ENCODE measurements at regions not wholly inside any gene's neighbourhood (a gene's known extent, or its start where the extent isn't known, plus 50 kb on each side); places are given as distances from the start of the nearest gene placed in this dataset.

DNA sequence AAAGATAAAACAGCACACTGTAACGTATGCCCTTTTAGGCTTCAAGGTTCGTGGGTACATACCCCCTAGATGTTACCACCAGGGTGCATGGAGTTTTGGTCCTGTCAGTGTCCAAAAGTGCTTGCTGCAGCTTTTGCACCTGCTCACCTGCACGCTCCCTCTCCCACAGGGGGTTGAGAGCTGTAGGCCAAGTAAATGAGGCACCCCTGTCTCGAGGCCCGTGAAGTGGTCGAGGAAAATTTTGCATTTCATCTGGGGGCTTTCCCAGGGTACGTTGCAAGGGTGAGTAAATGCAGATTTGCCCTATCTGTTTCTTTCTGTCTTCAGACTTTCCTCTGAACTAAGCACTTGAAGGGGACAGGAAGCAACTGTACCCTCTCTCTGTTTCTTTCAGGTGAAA is 136.0 kb downstream of the THBS2 start:
- H3K27me3 ChIP-seq (ENCODE audit: insufficient read depth) = no peaks in the 10 kb centered on the region
- DNase-seq = no peak
- no peak overlapping the region for H3K9ac ChIP-seq
- no peaks in the 10 kb centered on the region; a peak in 1 of 4 replicates for H3K4me1 ChIP-seq (ENCODE audit: control insufficient read depth in 1 of 2, insufficient read depth in 2 of 2, low read depth in 1 of 2, low read length in 1 of 2)
- no peak overlapping the region for H3K27ac ChIP-seq (ENCODE audit: low read depth in 2 of 2, low read length in 1 of 2)
- H3K9me2 ChIP-seq = no peaks in the 10 kb centered on the region
- no peaks in the 10 kb centered on the region for H3K79me2 ChIP-seq (ENCODE audit: insufficient read depth)
- no peaks in the 10 kb centered on the region for H3F3A ChIP-seq (replicated peaks; ENCODE audit: insufficient read depth)
- TF ChIP-seq EZH2phosphoT487 (IDR thresholded peaks at IDR 0.05; ENCODE audit: borderline replicate concordance, low read depth) = no peak
- TF ChIP-seq RCOR1 (IDR thresholded peaks at IDR 0.05; ENCODE audit: low read length) = no peak
- TF ChIP-seq, protein P1, sequence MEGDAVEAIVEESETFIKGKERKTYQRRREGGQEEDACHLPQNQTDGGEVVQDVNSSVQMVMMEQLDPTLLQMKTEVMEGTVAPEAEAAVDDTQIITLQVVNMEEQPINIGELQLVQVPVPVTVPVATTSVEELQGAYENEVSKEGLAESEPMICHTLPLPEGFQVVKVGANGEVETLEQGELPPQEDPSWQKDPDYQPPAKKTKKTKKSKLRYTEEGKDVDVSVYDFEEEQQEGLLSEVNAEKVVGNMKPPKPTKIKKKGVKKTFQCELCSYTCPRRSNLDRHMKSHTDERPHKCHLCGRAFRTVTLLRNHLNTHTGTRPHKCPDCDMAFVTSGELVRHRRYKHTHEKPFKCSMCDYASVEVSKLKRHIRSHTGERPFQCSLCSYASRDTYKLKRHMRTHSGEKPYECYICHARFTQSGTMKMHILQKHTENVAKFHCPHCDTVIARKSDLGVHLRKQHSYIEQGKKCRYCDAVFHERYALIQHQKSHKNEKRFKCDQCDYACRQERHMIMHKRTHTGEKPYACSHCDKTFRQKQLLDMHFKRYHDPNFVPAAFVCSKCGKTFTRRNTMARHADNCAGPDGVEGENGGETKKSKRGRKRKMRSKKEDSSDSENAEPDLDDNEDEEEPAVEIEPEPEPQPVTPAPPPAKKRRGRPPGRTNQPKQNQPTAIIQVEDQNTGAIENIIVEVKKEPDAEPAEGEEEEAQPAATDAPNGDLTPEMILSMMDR (IDR thresholded peaks at IDR 0.05) = no peak
- TF ChIP-seq TAF1 (IDR thresholded peaks at IDR 0.05; ENCODE audit: borderline replicate concordance, low read depth, low read length) = no peak
- TF ChIP-seq, protein P2, sequence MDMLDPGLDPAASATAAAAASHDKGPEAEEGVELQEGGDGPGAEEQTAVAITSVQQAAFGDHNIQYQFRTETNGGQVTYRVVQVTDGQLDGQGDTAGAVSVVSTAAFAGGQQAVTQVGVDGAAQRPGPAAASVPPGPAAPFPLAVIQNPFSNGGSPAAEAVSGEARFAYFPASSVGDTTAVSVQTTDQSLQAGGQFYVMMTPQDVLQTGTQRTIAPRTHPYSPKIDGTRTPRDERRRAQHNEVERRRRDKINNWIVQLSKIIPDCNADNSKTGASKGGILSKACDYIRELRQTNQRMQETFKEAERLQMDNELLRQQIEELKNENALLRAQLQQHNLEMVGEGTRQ (IDR thresholded peaks at IDR 0.05; ENCODE audit: borderline replicate concordance, low read depth, low read length) = no peak
- TF ChIP-seq, protein P3, sequence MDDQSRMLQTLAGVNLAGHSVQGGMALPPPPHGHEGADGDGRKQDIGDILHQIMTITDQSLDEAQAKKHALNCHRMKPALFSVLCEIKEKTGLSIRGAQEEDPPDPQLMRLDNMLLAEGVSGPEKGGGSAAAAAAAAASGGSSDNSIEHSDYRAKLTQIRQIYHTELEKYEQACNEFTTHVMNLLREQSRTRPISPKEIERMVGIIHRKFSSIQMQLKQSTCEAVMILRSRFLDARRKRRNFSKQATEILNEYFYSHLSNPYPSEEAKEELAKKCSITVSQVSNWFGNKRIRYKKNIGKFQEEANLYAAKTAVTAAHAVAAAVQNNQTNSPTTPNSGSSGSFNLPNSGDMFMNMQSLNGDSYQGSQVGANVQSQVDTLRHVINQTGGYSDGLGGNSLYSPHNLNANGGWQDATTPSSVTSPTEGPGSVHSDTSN (IDR thresholded peaks at IDR 0.05) = no peak
- no peak for TF ChIP-seq CHD2 (IDR thresholded peaks at IDR 0.05; ENCODE audit: low read length, partially characterized antibody)
- TF ChIP-seq, protein P4, sequence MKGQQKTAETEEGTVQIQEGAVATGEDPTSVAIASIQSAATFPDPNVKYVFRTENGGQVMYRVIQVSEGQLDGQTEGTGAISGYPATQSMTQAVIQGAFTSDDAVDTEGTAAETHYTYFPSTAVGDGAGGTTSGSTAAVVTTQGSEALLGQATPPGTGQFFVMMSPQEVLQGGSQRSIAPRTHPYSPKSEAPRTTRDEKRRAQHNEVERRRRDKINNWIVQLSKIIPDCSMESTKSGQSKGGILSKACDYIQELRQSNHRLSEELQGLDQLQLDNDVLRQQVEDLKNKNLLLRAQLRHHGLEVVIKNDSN (IDR thresholded peaks at IDR 0.05; ENCODE audit: borderline replicate concordance, low read depth) = no peak
- TF ChIP-seq MEF2A (IDR thresholded peaks at IDR 0.05; ENCODE audit: borderline replicate concordance, low read depth) = no peak
- no peak for TF ChIP-seq SIN3A (IDR thresholded peaks at IDR 0.05; ENCODE audit: borderline replicate concordance, low read depth, low read length)
- TF ChIP-seq, protein P5, sequence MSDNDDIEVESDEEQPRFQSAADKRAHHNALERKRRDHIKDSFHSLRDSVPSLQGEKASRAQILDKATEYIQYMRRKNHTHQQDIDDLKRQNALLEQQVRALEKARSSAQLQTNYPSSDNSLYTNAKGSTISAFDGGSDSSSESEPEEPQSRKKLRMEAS (IDR thresholded peaks at IDR 0.05; ENCODE audit: low read depth) = no peak
- no peak for TF ChIP-seq RAD21 (IDR thresholded peaks at IDR 0.05; ENCODE audit: low read length)
- no peak for TF ChIP-seq TCF12 (IDR thresholded peaks at IDR 0.05)
- TF ChIP-seq TEAD4 (IDR thresholded peaks at IDR 0.05; ENCODE audit: borderline replicate concordance, insufficient read depth) = no peak
- ChIA-PET CTCF (no interaction called here), POLR2A (no interaction called here)
- H3K9me3 ChIP-seq = no peaks in the 10 kb centered on the region; the same call in 1 of the 2 replicates
- H3K36me3 ChIP-seq (replicated peaks in 1 of 2; ENCODE audit: control insufficient read depth in 1 of 2, insufficient read depth in 2 of 2, low read length in 1 of 2) = no peaks in the 10 kb centered on the region
- H2AFZ ChIP-seq (ENCODE audit: low read depth) = no peak overlapping the region
- H3K4me2 ChIP-seq = no peak overlapping the region
- H3K4me3 ChIP-seq (ENCODE audit: low read depth in 2 of 2, low read length in 1 of 2) = no peak overlapping the region
- no peaks in the 10 kb centered on the region for H4K20me1 ChIP-seq (ENCODE audit: insufficient read depth)
- WGBS (ENCODE audit: low lambda C conversion rate) = 67% methylated on average over 7 of the region's 7 CpGs
